HG03575 (cell line): ENCODE measurements at regions not wholly inside any gene's neighbourhood (a gene's known extent, or its start where the extent isn't known, plus 50 kb on each side); places are given as distances from the start of the nearest gene placed in this dataset.

ENCODE experiments used
- ATAC-seq: cut with Tn5 transposase; IDR thresholded peaks from one replicate; pipeline ENCODE4 v1.9.1; 2021; ENCODE audit not compliant: unreplicated experiment, insufficient number of reproducible peaks, low FRiP score; ENCODE audit errors: extremely low read depth

DNA sequence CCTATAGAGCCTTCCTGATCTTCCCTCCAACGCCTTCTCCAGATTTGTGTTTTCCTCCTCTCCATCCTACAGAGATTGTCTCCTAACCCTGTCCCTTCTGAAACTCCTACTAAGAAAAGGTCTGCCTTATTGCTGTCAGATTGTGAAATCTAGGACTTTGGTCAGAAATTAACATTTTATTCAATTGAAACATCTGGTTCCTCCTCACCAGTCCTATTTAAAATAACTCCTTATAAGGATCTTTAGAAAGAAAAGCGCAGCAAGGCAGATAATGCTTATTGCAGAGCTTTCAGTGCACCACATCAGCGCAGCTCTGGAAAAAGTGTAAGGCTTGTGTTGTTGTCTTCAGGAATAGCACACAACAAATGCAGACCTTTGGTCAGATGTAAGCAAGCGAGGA lies 477.8 kb upstream of the CHST9 start:
- ATAC-seq = no peak

DNA sequence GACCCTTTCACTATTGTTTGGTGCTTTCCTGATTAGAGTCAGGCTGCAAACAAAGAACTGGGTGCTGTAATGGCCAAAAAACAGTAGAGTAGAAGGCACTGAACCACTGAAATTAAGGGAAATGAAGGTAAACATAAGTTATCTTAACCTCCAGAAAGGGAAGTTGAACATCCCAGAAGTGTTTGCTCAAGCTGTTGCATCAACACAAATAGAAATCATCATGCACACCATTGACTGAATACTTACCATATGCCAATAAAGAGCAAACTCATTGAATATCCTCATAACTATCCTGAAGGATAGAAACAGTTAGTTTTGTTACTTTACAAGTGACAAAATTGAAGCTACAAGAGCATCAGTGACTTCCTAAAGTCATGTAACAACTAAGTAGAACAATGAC lies 477.4 kb upstream of the CHST9 start:
- ATAC-seq = no peak

DNA sequence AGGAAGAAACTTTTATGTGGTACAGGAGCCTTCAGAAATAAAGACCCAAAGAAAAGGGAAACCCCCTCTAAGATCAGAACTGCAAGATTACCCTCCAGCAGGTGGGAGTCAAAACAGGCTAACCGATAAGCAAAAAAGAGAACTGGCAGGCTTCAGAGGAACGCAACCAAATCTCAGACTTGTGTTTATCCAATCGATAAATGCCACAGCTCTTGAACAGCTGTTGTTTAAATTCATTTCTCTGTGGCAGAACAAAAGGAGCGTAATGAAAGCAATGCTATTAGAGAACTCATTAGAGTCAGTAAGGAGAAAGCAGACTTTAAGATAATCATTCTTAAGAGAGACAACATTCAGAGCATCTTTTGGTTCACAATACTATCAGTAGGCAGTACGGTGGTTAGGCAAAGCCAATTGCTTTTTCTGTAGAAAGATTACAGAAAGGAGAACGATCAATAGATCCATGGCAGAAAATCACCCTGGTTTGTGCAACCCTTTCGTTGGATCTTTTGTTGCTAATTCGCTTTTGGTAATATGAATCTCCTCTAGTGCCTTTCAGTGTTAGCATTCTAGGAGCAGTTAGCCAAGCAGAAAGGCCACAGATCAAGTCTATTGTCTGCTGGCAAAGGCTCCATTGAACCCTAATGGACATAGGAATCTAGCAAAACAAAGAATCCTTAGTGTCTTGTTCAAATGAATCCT lies 476.4 kb upstream of the CHST9 start:
- ATAC-seq = no peak

DNA sequence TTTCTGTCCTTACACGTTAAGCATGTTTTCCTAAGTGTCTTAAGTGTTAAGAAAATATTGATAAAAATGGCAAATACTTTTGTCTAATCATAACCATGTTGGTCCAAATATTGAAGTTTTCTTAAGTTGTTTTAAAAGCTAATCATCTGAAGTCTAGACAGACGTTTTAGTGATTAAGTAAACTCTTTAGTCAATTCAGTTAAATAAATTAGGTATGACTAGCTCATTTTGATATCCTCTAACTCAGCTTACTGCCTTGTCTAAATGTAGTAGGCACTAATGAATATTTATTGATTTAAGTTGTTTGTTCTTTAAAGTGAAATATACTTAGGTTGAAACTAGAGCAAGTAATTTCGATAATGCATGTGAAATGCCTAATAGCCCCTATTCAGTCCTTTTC lies 471.8 kb upstream of the CHST9 start:
- no peak for ATAC-seq

DNA sequence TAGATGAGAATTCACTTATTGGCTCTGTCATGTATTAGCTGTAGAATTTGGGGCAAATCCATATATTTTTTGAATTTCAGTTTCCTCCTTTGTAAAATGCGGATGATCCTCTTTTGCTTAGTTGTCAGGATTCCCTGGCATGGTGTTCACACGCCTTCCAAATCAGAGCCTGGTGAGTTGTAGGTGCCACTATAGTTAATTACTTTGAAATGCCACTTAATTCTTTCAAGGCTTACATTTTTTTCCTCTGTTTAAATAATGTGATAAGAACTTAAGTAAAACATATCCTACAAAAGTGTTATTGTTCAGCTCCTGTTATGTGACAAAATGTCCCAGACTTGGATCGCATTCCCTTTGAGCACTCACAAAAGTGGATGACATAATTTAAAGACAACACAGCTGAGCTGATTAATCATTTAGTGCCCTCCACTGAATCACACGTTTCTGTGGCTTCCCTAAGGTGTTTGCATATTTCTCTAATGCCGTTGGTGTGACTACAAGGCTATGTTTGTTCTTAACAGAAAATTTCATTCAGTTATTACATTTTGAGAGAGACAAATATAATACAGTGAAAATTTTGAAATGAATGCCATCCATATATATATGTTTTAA lies 471.2 kb upstream of the CHST9 start:
- ATAC-seq = no peak

DNA sequence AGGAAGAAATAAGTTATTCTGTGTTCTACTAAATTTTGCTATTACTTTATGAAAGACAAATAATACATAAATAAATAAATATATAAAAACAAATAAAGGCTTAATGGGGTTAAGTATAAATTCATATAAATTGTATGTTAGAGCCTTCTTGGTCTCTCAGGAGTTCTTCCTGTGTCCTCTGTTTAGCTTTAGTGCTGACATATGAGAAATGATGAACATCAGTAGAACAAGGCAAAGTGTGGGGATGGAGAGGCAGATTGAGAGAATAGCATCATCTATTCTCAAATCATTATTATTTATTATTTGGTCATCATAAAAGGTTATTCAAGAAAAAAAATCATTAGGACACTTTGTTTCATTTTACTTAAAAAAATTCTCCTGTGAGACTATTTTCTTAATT lies 468.1 kb upstream of the CHST9 start:
- ATAC-seq = no peak

DNA sequence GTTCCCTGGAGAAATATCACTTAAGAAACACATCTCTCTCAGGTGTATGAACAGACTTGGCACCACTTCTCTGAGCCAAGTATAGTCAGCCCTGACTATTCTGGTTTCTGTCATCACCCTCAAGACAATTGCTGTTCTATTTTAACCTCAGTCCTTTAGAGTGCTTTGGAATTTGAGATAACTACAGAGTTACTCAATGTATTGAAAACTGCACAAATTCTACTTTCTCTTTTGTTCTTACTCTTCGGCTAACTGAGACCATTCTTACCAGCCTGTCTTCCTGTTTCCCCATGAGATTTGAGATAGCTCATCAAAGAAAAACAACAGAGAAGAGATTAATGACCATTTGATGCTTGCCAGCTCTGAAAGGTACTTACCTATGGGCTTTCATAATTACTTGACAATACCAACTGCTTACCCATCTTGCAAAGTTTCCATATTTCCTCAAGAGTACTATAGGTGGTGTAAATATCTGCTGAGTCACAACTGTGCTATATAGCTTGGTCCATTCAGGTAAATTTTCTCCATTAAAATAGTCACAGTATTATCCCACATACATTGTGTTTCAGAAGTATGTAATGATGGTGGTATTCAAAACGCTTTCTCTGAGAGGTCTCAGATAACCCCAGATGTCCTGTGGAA lies 467.5 kb upstream of the CHST9 start:
- ATAC-seq = peak; percentile 57

DNA sequence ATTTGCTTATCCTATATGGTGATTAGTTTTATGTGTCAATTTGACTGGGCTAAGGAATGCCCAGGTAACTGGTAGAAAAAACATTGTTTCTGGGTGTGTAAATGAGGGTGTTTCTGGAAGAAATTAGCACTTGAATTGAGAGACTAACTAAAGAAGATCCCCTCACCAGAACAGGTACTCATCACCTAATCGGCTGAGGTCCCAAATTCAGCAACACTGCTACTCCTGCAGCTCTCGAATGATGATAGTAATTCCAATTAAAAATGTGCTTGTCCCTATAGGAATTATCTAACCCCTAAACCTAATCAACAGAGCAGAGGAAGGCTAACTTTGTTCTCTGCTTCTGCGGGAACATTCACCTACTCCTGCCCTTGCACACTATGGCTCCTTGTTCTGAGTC lies 464.5 kb upstream of the CHST9 start:
- no peak for ATAC-seq

DNA sequence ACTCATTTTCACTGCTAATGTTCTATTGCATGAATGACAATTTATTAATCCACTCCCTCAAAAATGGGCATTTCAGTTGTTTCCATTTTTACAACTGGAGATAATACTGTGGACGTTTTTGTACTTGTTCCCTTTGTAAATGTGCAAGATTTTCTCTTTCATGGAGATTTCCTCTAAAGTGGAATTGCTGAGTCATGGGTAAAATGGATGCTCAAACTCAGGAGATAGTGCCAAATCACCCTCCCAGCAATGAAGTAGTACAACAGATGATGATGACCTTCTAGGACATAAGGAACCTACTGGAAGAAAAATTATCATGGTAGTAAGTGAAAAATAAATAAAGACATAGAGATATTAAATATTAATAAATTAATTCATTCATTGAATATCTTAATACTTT lies 460.8 kb upstream of the CHST9 start:
- ATAC-seq = no peak

DNA sequence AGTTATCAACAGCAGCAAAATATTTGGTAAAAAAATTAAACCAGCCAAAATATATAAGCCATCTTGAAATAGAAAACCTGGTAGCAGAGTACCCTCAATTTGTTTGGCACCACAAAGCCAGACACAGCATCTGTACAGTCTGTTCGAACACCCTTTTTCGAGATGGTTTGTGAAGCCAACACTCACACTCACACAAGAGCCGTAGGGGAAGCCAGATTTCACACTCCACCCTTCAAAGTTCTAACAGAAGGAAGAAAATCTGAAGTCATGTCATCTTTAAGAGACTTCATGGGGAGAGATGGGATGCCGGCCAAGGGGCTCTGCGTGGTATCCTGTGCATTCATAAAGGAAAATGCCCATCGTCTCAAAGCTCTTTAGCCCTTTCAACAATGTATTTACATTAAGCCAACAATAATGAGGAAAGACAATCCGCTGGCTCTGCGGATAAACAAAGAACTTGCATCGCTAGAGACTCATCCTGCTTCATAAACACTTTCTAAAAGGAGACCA lies 451.5 kb upstream of the CHST9 start:
- ATAC-seq = no peak

DNA sequence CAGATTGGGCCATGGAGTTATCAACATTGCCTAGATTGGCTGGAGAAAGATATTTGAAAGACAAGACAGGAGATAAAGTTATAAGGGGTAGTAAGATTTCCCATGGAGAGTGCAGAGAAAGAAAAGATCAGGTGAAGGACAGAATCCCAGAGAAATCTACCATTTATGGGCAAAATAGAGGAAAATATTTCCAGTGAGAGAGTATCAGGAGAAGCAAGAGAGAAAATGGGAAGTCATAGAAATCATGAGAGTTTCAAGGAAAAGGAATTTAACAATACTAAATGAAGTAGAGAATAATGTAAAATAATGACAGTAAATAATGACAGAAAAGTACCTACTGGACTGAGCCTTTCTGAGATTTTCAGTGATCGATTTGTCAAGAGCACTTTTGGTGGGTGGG lies 447.6 kb upstream of the CHST9 start:
- no peak for ATAC-seq

DNA sequence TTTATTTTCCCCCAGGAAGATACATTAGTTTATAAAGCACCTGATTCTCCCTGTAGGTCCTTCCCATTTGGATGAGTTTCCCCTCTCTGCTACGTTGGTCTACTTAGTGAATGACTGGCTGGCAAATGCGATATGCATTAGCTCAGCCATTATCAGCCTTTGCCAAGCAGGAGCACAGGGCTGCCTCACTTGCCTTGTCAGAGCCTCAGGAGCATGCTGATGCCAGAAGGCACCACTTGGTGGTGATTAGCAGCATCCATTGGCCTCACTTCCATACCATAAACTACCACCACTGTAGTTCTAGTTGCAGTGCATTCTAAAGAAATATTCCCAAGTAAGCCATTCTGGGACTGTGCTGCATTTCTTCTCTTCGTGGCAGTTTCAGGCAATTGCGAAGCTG lies 442.8 kb upstream of the CHST9 start:
- no peak for ATAC-seq

DNA sequence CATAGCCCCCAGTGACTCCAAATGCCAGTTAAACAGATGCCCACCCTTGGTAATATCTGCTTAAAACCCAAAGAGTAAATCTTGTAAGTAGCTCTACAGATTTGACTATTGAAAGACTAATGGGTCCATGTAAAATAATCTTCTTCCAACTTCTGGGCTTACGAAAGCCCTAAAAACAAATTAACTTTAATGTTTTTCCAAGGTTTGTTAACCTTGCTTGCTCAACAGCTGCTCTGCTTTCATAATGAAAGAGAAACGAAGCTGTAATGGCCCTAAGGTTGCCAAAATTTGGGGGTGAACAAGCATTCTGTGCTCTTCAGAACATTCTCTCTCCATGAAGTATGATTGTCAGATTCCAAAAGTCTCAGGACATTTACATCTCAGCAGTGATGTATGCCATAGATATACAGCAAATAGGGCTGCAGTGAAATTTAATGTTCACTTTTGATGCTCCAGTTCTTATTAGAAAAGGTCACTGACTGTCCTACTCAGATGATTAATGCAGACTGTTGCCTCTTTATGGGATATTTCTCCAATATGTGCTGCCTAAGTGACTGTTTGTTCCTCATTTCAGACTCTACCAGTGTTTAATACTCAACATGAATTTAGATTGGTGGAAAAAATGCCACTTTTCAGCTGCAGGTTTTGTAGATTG lies 436.3 kb upstream of the CHST9 start:
- ATAC-seq = no peak

DNA sequence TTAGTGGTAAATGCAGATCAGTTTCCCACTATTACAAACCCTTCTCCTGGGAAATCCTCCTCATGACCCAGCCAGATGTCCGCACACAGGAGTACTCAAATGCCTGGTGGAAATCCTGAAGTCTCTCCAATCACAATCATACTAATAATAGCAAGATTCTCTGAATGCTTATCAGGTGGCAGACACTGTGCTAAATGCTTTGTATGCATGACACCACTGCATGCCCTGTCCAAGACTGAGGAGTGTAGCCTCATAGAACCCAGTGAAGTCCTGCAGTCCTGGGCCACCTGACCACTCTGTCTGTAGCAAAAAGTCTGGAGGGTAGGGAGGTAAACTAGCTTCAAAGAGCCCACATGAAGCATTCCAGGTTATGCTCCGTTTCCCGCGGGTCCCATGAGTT lies 434.8 kb upstream of the CHST9 start:
- ATAC-seq = no peak

DNA sequence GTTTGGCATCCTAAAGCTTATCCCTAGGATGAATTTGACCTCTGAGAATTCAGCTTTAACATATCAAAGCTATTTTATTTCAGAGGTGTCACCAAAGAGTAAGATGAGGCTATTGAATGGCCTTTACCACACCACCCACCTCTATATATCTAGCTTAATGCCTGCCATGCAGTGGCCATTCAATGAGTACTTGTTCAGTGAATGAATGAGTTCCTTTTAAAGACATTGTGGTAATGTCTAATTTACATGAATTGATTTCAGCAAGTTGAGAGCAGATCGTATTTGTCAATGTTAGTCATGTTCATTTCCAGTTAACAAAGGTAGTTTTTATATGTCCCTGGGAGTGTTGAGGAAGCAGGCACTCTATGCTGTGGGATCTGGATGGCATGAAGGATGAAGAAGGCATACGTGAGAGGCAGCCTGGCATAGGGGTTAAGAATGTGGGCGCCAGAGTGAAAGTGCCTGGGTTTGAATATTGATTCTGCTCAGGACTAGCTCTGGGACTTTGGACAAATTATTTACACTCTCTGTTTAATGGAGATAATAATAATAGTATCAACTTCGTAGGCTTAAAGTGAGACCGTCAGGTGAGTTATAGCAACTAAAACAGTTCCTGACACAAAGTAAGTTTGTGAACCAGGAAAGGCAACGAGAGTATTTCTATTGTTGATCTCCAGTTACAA lies 434.1 kb upstream of the CHST9 start:
- no peak for ATAC-seq

DNA sequence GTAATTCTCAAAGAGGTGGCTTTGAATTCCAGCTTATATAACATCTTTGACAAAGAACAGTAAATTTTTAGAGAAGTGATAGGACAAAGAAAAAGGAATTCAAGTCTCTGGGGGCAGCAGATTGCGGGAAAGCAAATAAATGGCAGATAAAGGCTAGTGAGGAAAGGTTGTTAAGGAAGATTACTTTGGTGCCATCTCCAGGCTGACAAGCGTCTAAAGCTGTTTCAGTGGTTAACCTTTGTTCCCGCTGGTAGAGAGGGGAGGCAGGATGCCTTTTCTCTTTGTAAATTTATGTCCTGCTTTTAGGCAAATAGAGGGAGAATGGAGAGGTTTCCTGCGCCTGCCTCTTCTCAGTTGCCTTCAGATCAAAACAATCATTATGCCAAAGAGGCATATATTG lies 431.2 kb upstream of the CHST9 start:
- ATAC-seq = no peak

DNA sequence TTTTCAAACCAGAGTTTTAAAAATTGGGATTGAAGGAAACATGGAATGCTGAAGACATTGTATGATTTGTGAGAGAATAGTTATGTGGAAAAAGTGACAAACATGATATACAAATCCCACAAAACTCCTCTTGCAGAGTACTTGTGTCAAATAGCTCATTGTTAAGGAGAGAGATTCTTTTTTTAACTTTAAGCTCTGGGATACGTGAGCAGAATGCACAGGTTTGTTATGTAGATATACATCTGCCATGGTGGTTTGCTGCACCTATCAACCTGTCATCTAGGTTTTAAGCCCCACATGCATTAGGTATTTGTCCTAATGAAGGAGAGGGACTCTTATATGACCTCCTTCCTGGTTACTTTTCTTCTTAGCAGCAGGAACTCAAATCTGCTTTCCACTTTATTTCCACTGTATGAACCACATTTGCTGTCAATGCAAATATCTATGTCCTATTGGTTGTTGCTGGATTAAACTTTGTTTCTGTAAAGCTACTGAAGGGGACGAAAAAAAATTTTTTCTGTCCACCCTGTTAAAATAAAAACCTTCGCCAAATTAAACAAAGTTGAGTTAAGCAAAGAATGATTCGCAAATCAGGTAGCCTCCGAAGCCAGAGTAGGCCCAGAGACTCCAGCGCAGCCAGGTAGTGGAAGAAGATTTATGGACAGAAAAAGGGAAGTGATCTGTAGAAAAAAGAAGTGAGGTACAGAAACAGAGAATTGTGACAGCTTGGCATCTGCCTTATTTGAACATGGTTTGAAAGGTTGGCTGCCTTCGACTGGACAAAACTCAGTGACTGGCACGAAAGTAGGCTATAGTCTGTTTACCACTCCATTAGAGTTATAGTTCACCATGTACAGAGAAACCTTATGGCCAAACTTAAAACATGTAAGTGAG lies 430.1 kb upstream of the CHST9 start:
- no peak for ATAC-seq

DNA sequence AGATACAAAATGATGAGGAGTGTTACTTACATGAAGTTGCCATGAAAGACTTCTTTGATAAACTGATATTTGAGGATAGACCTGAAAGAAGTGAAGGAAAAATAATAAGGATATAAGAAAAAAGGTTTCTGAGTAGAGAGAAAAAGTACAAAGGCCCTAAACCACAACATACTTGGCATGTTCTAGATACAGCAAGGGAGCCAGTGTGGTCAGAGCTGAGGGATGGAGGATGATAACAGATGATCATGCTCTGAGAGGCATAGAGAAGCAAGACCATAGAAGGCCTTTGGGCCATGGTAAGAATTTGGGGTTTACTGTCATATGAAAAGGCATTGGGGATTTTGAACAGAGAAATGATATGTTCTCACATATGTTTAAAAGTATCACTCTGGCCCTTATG lies 424.1 kb upstream of the CHST9 start:
- no peak for ATAC-seq

DNA sequence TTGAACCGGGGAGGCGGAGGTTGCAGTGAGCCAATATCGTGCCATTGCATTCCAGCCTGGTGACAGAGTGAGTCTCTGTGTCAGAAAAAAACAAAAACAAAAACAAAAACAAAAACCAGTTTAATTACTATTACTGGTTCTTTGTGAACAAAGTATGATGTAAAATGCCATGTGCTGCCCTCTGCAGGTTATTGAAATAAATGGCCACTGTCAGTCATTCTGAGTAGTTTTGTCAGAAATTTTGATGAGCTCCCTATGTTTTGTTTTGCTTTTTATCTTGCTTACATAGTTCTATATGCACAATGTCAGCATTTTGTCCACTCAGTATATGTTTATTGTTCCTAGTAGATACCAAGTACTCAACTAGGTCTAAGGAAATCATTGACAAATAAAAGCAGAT lies 423.6 kb upstream of the CHST9 start:
- ATAC-seq = no peak
